HTR-8/SVneo (cell line): ENCODE measurements at regions not wholly inside any gene's neighbourhood (a gene's known extent, or its start where the extent isn't known, plus 50 kb on each side); places are given as distances from the start of the nearest gene placed in this dataset.
"Not testable (repeated sequence)": the region's sequence is repeated elsewhere in the genome, so short reads cannot be mapped to it uniquely, and the experiment has no call there.

Source experiments
- DNase-seq: peaks from one replicate; pipeline ENCODE4 v3.0.0; 2011; ENCODE audit warnings: low spot score, mixed read lengths; ENCODE audit not compliant: insufficient read length
- FAIRE-seq: peaks from 2 replicates; lab custom pipeline; 2011; peaks lifted over from hg19 to GRCh38; lab: Jason Lieb, UNC

DNA sequence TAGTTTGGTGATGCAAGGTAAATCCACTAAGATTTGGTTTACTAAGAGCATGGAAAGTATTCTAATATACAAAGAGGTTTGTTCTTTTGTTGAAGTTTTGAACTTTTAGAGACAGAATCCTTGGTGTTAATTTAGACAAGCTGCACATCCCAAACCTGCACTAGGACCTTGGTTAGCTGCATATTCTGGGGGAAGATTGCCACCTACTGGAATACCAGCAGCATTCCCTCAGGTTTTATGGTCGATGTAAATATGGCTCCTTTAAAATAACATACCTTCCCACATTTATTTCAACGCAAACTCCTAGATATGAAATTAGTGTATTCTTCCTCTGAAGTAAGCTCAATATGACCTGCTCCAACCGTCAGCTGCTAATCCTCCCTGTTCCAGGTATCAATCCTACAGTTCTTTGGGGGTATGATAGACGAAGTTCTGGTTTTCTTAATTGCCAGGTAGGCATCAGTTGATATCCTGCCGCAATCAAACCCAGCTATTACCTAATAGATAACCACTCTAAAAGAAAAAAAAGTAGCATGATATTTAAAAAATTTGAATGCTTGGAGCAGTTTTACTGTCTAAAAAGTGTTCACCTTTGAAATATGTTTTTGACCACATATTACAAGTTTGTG is 624.1 kb downstream of the ISL1 start:
- DNase-seq, result peak; percentile 31
- peak; percentile 62 for FAIRE-seq

- FAIRE-seq (no peak), DNase-seq (no peak)
These were observed 627.2 kb downstream of the ISL1 start for GRCh38 chr5:52010454-52010853.

DNA sequence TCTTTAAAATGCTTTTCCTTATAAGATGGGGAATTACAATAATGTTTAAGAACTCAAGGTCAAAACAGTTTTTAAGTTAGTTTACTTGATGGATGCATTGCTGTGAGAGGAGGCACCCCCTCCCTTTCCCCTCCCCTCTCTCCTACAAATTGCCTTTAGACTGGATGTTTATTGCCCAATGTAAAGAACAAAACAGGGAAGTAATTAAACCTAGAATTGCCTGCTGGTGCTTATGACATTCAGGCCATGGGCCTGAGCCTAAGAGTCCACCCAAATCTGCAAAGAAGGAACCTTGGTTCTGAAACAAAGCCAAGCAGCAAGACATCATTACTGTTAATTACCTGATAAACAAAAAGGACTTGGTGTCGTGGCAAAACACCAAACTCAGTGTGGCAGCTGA is 630.3 kb downstream of the ISL1 start:
- no peak for DNase-seq
- no peak for FAIRE-seq

DNA sequence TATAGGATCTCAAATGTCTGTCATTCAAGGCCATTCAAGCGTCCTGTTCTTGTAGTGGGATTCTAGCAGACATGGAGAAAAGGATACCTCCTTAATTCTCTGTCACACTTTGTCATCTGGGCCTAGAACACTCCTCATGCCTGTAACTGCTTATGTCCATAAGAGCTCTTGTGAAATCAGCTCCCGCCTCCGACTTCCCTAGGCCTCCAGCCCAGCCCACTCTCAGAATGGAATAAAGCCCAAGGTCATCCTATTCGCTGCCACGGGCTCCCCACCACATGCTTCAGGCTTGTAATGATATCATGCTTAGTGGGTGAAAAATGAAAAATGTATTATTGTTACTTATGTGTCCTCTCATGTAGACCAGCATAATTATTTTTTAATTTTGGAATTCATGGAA is 632.5 kb downstream of the ISL1 start:
- DNase-seq, result no peak

DNA sequence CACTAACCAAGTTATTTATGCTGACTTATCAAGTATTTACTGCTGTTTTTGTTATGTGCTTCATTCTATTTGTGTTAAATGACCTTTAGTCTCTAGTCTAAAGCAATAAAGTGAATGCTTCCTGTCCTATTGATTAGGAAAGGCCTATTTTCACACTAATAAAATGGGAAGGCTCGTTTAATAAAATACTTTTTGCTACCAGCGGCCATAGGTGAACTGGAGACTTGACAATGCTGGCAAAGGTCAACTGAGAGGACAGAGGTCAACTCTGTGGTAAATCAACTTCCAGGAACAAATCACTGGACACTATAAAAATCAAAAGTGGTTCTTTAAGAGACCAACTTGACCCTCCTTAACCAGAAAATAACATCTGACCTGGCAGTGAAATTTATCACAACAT is 634.3 kb downstream of the ISL1 start:
- no peak for DNase-seq
- no peak for FAIRE-seq

More for the DNA sequence above, 632.5 kb downstream of the ISL1 start:
- FAIRE-seq, result no peak

- FAIRE-seq (no peak), DNase-seq (peak; percentile 14)
These were observed 641.1 kb downstream of the ISL1 start for GRCh38 chr5:52024359-52024758.

GRCh38 chr5:52029836-52030235 is 646.6 kb downstream of the ISL1 start:
- not testable (repeated sequence) for FAIRE-seq, DNase-seq

DNA sequence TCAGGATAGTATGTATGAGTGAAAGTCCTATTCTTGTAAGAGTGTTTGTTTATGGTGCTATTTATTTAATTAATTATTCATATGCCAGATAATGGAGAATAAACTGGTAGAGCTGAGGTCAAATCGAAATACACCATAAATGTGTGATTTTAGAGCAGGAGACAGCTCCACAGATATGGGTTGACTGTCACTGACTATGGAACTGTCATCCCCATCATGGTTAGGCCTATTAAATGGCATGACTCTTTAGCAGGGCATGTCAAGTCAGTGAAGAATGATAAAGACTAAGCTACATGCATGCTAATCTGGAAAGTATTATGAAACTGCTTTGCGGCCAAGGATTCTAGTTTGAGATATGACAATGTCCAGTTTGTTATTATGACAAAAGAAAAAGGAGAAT is 658.6 kb downstream of the ISL1 start:
- FAIRE-seq (no peak), DNase-seq (no peak)

- no peak for FAIRE-seq
- no peak for DNase-seq
These were observed 659.9 kb downstream of the ISL1 start for GRCh38 chr5:52043137-52043536.

DNA sequence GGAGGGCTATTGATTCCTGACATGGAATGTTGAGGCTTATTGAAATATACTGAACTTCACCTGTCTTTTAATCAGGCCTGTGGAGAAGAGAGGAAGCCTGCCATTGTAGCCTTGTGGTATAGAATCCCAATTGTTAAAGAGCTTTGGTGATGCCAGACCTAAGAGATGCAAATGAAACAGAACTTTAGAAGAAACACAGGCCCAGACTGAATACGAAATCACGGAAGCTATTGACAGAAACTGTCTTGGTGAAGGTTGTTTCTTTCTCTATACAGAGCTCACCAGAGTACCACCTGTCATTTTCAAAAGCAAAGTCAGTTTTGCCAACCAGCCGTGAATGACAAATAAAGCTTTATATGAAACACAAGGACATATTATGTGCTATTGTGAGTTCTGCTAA is 660.3 kb downstream of the ISL1 start:
- FAIRE-seq (no peak), DNase-seq (no peak)

- FAIRE-seq (no peak), DNase-seq (no peak)
These were observed 668.5 kb downstream of the ISL1 start for GRCh38 chr5:52051759-52052158.

GRCh38 chr5:52063186-52063585 is 679.9 kb downstream of the ISL1 start:
- FAIRE-seq (no peak), DNase-seq (no peak)

DNA sequence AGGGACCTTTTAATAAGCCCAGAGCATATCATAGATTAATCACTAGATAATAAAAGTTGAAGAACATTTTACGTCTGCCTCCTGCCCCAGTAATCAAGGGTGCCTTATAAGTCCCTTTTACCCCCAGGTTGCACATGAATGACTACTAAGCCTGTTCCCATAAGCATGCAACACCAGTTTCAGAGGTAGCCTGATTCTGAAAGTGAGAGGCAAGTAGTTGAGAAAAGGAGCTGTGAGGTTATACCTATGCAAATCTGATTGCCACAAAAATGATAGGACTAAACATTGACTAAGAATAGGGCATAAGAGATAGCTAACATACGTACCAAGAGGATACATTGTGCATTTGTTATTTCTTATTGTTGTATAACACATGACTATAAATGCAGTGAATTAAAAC is 681.9 kb downstream of the ISL1 start:
- peak; percentile 33 for FAIRE-seq

GRCh38 chr5:52069997-52070396 is 686.7 kb downstream of the ISL1 start:
- FAIRE-seq, result no peak
- DNase-seq, result no peak

More for the DNA sequence above, 681.9 kb downstream of the ISL1 start:
- no peak for DNase-seq

GRCh38 chr5:52073993-52074689 is 690.9 kb downstream of the ISL1 start:
- DNase-seq (no peak), FAIRE-seq (peak; percentile 74)

- DNase-seq, result no peak
- FAIRE-seq, result no peak
These were observed 694.9 kb downstream of the ISL1 start for GRCh38 chr5:52077941-52078815.

DNA sequence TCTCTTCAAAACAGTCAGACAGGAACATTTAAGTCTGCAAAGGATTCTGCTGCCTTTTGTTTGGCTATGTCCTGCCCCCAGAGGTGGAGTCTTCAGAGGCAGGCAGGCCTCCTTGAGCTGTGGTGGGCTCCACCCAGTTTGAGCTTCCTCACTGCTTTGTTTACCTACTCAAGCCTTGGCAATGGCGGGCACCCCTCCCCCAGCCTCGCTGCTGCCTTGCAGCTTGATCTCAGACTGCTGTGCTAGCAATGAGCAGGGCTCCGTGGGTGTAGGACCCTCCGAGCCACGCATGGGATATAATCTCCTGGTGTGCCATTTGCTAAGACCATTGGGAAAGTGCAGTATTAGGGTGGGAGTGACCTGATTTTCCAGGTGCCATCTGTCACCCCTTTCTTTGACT is 685.4 kb upstream of the ITGA1 start:
- not testable (repeated sequence) for FAIRE-seq, DNase-seq

DNA sequence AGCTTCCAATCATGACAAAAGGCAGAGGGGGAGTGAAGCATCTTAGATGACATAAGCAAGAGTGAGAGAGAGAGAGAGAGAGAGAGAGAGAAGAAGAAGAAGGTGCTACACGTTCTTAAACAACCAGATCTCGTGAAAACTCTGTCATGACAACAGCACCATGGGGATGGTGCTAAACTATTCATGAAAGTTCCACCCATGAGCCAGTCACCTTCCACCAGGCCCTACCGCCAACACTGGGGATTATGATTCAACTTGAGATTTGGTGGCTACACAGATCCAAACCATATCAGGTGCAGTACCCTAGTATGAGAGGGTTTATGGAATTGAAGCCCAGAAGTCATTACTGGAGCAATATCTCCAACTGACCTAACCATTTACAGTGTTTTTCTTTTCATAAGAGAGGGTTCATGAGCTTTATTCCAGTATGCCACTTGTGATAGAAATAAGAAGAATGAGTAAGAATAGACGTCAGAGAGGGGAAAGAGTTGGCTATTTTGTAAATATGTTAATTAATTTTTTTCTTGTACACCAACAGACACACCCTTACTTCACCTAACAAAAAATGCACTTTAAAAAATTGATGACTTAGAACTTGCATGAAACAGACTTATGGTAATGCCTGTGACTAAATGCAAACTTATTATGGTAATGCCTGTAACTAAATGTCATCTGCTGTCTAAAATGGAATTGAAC is 680.4 kb upstream of the ITGA1 start:
- FAIRE-seq, result no peak
- DNase-seq, result no peak

GRCh38 chr5:52119768-52120167 is 667.9 kb upstream of the ITGA1 start:
- no peak for FAIRE-seq
- no peak for DNase-seq

DNA sequence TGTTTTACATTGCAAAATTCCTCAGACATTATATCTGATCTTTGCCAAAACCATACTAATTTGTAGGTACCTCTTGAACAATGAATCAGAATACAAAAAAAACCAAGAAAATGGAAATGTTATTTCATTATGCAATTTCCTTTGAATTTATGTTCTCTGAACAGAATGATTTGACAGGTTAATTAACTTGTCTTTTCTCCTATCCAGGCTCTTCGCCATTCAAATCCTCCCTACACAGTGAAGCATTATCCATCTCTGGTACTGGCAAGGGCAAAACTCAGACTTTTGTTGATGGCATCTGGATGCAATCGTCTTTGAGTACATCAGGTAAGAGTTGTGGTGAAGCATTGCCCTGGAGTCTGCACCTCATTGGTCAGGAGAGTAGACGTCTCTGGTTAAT is 655.7 kb upstream of the ITGA1 start:
- DNase-seq, result no peak

More for the DNA sequence above, 655.7 kb upstream of the ITGA1 start:
- no peak for FAIRE-seq
